NOMO-1 (cell line): ENCODE measurements at regions not wholly inside any gene's neighbourhood (a gene's known extent, or its start where the extent isn't known, plus 50 kb on each side); places are given as distances from the start of the nearest gene placed in this dataset.
"Not testable (repeated sequence)": the region's sequence is repeated elsewhere in the genome, so short reads cannot be mapped to it uniquely, and the experiment has no call there.

Experiments used
- DNase-seq, 2 experiments: peaks; one replicate each; lab custom pipeline; 2025; ENCODE audit not compliant: unreplicated experiment in 2 of 2; lab: John Stamatoyannopoulos, UW

- DNase-seq = no peak
Measured at GRCh38 chr13:44680746-44681355, 104.7 kb upstream of the TSC22D1 start.

GRCh38 chr13:44679597-44679996 is 103.5 kb upstream of the TSC22D1 start:
- no peak for DNase-seq

GRCh38 chr13:44678197-44678596 is 102.1 kb upstream of the TSC22D1 start:
- no peak for DNase-seq

GRCh38 chr13:44676534-44676933 is 100.4 kb upstream of the TSC22D1 start:
- DNase-seq = no peak

GRCh38 chr13:44669534-44669933 is 93.4 kb upstream of the TSC22D1 start:
- DNase-seq = no peak

- DNase-seq = no peak
Measured at GRCh38 chr13:44668688-44669087, 92.6 kb upstream of the TSC22D1 start.

GRCh38 chr13:44667943-44668342 is 91.8 kb upstream of the TSC22D1 start:
- no peak for DNase-seq

- not testable (repeated sequence) for DNase-seq
Measured at GRCh38 chr13:44666538-44666937, 90.4 kb upstream of the TSC22D1 start.

- DNase-seq = no peak
Measured at GRCh38 chr13:44664308-44664707, 88.2 kb upstream of the TSC22D1 start.

- DNase-seq = no peak
Measured at GRCh38 chr13:44662515-44662914, 86.4 kb upstream of the TSC22D1 start.

GRCh38 chr13:44661936-44662335 is 85.8 kb upstream of the TSC22D1 start:
- DNase-seq = no peak

GRCh38 chr13:44660050-44660449 is 83.9 kb upstream of the TSC22D1 start:
- DNase-seq = no peak

- no peak for DNase-seq
Measured at GRCh38 chr13:44652962-44653660, 77.0 kb upstream of the TSC22D1 start.

GRCh38 chr13:44652168-44652567 is 76.0 kb upstream of the TSC22D1 start:
- no peak for DNase-seq

- DNase-seq = no peak
Measured at GRCh38 chr13:44651724-44652123, 75.6 kb upstream of the TSC22D1 start.

- DNase-seq = no peak
Measured at GRCh38 chr13:44651209-44651608, 75.1 kb upstream of the TSC22D1 start.

- no peak for DNase-seq
Measured at GRCh38 chr13:44649834-44650233, 73.7 kb upstream of the TSC22D1 start.

GRCh38 chr13:44649104-44649428 is 72.9 kb upstream of the TSC22D1 start:
- DNase-seq = no peak

GRCh38 chr13:44648392-44649103 is 72.4 kb upstream of the TSC22D1 start:
- DNase-seq = peak in 1 of 2 experiments; percentile 1

- DNase-seq = not testable (repeated sequence)
Measured at GRCh38 chr13:44647560-44647959, 71.4 kb upstream of the TSC22D1 start.

GRCh38 chr13:44646044-44646443 is 69.9 kb upstream of the TSC22D1 start:
- DNase-seq = no peak

GRCh38 chr13:44643256-44643655 is 67.1 kb upstream of the TSC22D1 start:
- DNase-seq = no peak
